Pancreas (tissue), 10 donors: ENCODE measurements at regions not wholly inside any gene's neighbourhood (a gene's known extent, or its start where the extent isn't known, plus 50 kb on each side); places are given as distances from the start of the nearest gene placed in this dataset.

Experiments used
- ATAC-seq, 4 donors: fragments of 200-7000 bp; cut with Tn5 transposase; one replicate each; pipeline versions ENCODE4 v1.8.0 to v1.9.1; 2020; ENCODE audit warnings: mild to moderate bottlenecking in 4 of 4, moderate library complexity in 4 of 4
- DNase-seq, 6 donors: peaks; one replicate each; pipeline ENCODE4 v3.0.0-alpha.2; 2020
- FAIRE-seq: peaks from 2 replicates; lab custom pipeline; 2012; peaks lifted over from hg19 to GRCh38; lab: Jason Lieb, UNC
- H3K27ac ChIP-seq, 4 donors: fragments of 200-600 bp; sonication (generic); 1 replicate in 3 of 4; 2 replicates in 1 of 4; pipeline versions ENCODE4 v1.5.0 to v1.8.0; 2020
- H3K27me3 ChIP-seq, 4 donors: fragments of 200-600 bp; one replicate each; pipeline ENCODE4 v1.8.0; 2021
- H3K36me3 ChIP-seq, 3 donors: fragments of 200-600 bp; sonication (generic) in 1 of 3; one replicate each; pipeline versions ENCODE4 v1.5.0 to v1.8.0; 2020 to 2021
- H3K4me1 ChIP-seq, 3 donors: fragments of 200-600 bp; one replicate each; pipeline ENCODE4 v1.8.0; 2021
- H3K4me3 ChIP-seq, 4 donors: fragments of 200-600 bp; sonication (generic) in 2 of 4; one replicate each; pipeline versions ENCODE4 v1.5.0 to v1.8.0; 2020 to 2021
- H3K9me3 ChIP-seq, 4 donors: fragments of 200-600 bp; one replicate each; pipeline ENCODE4 v1.8.0; 2021
- CTCF ChIP-seq, 4 donors: fragments of 200-600 bp; sonication (generic) in 3 of 4; IDR thresholded peaks; one replicate each; pipeline versions ENCODE4 v1.5.0 to v1.8.0; 2021; ENCODE audit warnings: antibody characterized with exemption in 4 of 4
- WGBS, 2 donors: extraction: QIAGEN DNeasy Blood & Tissue Kit; methylation state at CpG; one replicate each; pipeline ENCODE4 v1.1.7; 2013; 5-methylcytosine and 5-hydroxymethylcytosine counted together
- intact Hi-C, 3 donors: fragments of 100-400 bp; cut with DNase I; formaldehyde crosslinking; loops; one replicate each; pipeline versions ENCODE4 v1.11.1 to v1.14.2; 2022
- donor health status: healthy with polysubstance abuse.
- donor health status: DM: no; HTN: no; CAD: no; lungs with moderate emphysema.
- donor health status: DM: no; HTN: no; CAD: no.
- donor health status: control.
- donor health status: control.
- donor health status: Bipolar disorder and iron deficiency.
- donor health status: DM: yes; HTN: yes; CAD: no.
- donor health status: DM: no; HTN: no; CAD: no.
- donor health status: DM: no; HTN: no; CAD: no.
- donor health status: DM: yes; HTN: yes; CAD: no.

- intact Hi-C loops = no loop called here
- no peak for DNase-seq
- no peaks in the 10 kb centered on the region for H3K36me3 ChIP-seq
- 59 to 79% methylated on average over 3 of the region's 3 CpGs for WGBS, 2 donors
- no peak for TF ChIP-seq CTCF (IDR thresholded peaks at IDR 0.05)
- no peaks in the 10 kb centered on the region for H3K9me3 ChIP-seq
- no peaks in the 10 kb centered on the region for H3K4me1 ChIP-seq
- no peak overlapping the region for H3K4me3 ChIP-seq
- no peak for FAIRE-seq
- ATAC-seq = no peak
- H3K27me3 ChIP-seq = no peaks in the 10 kb centered on the region
- H3K27ac ChIP-seq = no peak overlapping the region
Observed at GRCh38 chr5:68161156-68161555, 54.4 kb upstream of the PIK3R1 start.

- DNase-seq = no peak
- Histone ChIP-seq H3K27me3 (no peaks in the 10 kb centered on the region), H3K4me3 (no peak overlapping the region), H3K36me3 (no peaks in the 10 kb centered on the region), H3K27ac (no peak overlapping the region), H3K4me1 (no peaks in the 10 kb centered on the region), H3K9me3 (no peaks in the 10 kb centered on the region)
- intact Hi-C loops = no loop called here
- WGBS, 2 donors = 87 to 94% methylated on average over 14 of the region's 14 CpGs
- no peak for FAIRE-seq
- ATAC-seq = no peak
- TF ChIP-seq CTCF (IDR thresholded peaks at IDR 0.05) = no peak
Observed at GRCh38 chr5:68159224-68159951, 56.2 kb upstream of the PIK3R1 start.

- intact Hi-C loops = no loop called here
- FAIRE-seq (no peak), ATAC-seq (no peak), DNase-seq (no peak)
- no peak for TF ChIP-seq CTCF (IDR thresholded peaks at IDR 0.05)
- Histone ChIP-seq H3K9me3 (no peaks in the 10 kb centered on the region), H3K4me1 (no peaks in the 10 kb centered on the region), H3K4me3 (no peak overlapping the region), H3K27ac (no peak overlapping the region), H3K27me3 (no peaks in the 10 kb centered on the region), H3K36me3 (no peaks in the 10 kb centered on the region)
- WGBS, 2 donors = 84 to 94% methylated on average over 6 of the region's 6 CpGs
Observed at GRCh38 chr5:68155940-68156339, 59.6 kb upstream of the PIK3R1 start.

GRCh38 chr5:68154119-68154857 is 61.3 kb upstream of the PIK3R1 start:
- ATAC-seq (no peak), DNase-seq (no peak), FAIRE-seq (no peak)
- Histone ChIP-seq H3K36me3 (no peaks in the 10 kb centered on the region), H3K27me3 (no peaks in the 10 kb centered on the region), H3K4me3 (no peak overlapping the region), H3K4me1 (no peaks in the 10 kb centered on the region), H3K27ac (no peak overlapping the region), H3K9me3 (no peaks in the 10 kb centered on the region)
- no peak for TF ChIP-seq CTCF (IDR thresholded peaks at IDR 0.05)
- WGBS, 2 donors = 78 to 93% methylated on average over 9 of the region's 9 CpGs
- intact Hi-C loops = no loop called here

- FAIRE-seq (no peak), ATAC-seq (no peak)
- WGBS, 2 donors = 77 to 92% methylated on average over 4 of the region's 4 CpGs
Observed at GRCh38 chr5:68151812-68152211, 63.7 kb upstream of the PIK3R1 start.

More at GRCh38 chr5:68151812-68152211, 63.7 kb upstream of the PIK3R1 start:
- no peak overlapping the region for H3K4me3 ChIP-seq
- no peaks in the 10 kb centered on the region for H3K36me3 ChIP-seq
- TF ChIP-seq CTCF (IDR thresholded peaks at IDR 0.05) = no peak
- no peak for DNase-seq
- intact Hi-C loops = no loop called here
- H3K9me3 ChIP-seq = no peaks in the 10 kb centered on the region
- H3K4me1 ChIP-seq = no peaks in the 10 kb centered on the region
- no peaks in the 10 kb centered on the region for H3K27me3 ChIP-seq
- no peak overlapping the region for H3K27ac ChIP-seq
